ENCODE measurements at regions not wholly inside any gene's neighbourhood (a gene's known extent, or its start where the extent isn't known, plus 50 kb on each side); places are given as distances from the start of the nearest gene placed in this dataset.
"Not testable (repeated sequence)": the region's sequence is repeated elsewhere in the genome, so short reads cannot be mapped to it uniquely, and the experiment has no call there.

DNA sequence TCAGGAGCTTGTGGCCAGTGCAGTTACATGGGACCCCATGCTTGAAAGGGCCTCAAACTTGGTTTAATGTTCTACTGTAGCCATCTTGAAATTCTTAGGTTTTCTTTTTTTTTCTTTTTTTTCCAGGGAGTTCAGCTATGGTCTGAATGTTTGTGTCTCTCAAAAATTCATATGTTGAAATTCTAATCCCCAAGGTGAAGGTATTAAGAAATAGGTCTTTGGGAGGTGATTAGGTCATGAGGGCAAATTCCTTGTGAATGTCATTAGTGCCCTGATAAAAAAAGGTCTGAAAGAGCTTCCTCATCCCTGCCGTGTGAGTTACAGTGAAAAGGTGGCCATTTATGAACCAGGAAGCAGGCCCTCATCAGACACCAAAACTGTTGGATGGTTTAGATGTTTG, 324.1 kb downstream of the C12orf75 start:
- DNase-seq (ENCODE audit: low read depth in 2 of 2) = no peak
- TF ChIP-seq, protein P1, sequence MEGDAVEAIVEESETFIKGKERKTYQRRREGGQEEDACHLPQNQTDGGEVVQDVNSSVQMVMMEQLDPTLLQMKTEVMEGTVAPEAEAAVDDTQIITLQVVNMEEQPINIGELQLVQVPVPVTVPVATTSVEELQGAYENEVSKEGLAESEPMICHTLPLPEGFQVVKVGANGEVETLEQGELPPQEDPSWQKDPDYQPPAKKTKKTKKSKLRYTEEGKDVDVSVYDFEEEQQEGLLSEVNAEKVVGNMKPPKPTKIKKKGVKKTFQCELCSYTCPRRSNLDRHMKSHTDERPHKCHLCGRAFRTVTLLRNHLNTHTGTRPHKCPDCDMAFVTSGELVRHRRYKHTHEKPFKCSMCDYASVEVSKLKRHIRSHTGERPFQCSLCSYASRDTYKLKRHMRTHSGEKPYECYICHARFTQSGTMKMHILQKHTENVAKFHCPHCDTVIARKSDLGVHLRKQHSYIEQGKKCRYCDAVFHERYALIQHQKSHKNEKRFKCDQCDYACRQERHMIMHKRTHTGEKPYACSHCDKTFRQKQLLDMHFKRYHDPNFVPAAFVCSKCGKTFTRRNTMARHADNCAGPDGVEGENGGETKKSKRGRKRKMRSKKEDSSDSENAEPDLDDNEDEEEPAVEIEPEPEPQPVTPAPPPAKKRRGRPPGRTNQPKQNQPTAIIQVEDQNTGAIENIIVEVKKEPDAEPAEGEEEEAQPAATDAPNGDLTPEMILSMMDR (IDR thresholded peaks at IDR 0.05; ENCODE audit: low read depth, low read length) = no peak
- no peak overlapping the region for H3K4me3 ChIP-seq (replicated peaks in 1 of 2; ENCODE audit: low read depth in 2 of 2, low read length in 2 of 2)

DNA sequence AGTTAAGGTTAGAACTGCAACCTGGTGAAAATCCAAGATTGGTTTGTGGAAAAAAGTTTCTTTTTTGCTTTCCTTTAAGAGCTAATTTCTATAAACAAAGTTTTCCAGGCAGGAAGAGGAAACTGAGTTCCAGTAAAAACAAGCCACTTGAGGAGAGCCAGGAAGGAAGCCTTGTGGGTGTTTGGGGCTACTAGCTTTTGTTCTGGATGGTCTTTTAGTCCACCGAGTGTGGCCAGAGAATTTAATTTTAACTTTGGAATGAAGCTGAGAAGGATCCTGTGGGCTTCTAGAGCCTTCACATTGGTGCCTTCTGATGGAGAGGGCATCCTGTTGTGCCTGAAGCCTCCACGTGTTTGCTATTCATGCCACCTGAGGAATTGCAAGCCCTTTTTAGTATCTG, 327.9 kb downstream of the C12orf75 start:
- no peak for DNase-seq (ENCODE audit: low read depth in 2 of 2)
- TF ChIP-seq, protein P1 (IDR thresholded peaks at IDR 0.05; ENCODE audit: low read depth, low read length) = no peak
- no peak overlapping the region for H3K4me3 ChIP-seq (replicated peaks in 1 of 2; ENCODE audit: low read depth in 2 of 2, low read length in 2 of 2)

DNA sequence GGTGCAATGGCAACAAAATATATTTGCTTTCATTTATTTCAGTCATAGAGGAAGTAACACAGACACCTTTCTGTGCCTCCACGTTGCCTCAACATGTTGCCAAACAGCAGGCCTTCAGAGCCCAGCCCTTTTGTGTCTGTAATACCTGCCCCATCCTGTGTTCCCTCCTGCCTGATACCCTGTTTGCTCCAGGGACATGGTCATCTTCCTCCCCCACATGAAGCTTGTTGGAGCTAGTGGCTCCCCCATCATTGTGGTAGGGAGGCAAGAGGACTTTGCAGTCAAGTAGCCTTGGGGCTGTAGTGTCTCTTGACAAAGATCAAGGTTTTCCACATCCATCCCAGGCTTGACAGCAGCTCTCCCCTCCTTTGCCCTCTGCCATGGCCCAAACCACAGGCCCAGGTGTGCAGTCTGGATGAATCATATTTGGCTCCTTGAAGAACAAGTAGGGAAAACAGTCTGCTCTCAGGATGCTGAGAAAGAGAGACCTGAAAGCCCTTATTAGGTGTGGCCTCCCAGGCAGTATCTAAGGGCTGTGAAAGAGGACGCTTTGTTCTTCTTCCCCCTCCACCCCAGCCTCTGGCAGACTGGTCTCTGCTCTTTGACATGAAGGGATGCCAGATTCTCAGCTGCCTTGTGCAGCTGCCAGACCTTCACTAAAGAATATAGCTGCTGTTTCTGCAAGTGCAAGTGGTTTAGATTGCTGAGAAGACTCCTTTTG, 329.0 kb downstream of the C12orf75 start:
- DNase-seq (ENCODE audit: low read depth in 2 of 2) = peak; percentile 2 to 3
- TF ChIP-seq, protein P1 (IDR thresholded peaks at IDR 0.05; ENCODE audit: low read depth, low read length) = no peak
- no peak overlapping the region for H3K4me3 ChIP-seq (replicated peaks in 1 of 2; ENCODE audit: low read depth in 2 of 2, low read length in 2 of 2)

DNA sequence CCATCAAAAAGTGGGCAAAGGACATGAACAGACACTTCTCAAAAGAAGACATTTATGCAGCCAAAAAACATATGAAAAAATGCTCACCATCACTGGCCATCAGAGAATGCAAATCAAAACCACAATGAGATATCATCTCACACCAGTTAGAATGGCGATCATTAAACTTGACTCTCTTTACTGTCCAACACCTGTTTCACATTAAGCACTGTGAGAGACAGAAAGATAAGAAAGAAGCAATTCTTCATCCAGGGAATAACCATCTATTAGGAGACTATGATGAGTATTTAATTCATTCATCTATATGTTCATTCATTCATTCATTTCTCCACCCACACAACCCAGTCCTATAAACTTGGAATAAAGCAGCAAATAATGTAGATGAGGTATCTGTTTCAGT, 334.3 kb downstream of the C12orf75 start:
- not testable (repeated sequence) for DNase-seq (ENCODE audit: low read depth in 2 of 2); H3K4me3 ChIP-seq (replicated peaks in 1 of 2; ENCODE audit: low read depth in 2 of 2, low read length in 2 of 2)

DNA sequence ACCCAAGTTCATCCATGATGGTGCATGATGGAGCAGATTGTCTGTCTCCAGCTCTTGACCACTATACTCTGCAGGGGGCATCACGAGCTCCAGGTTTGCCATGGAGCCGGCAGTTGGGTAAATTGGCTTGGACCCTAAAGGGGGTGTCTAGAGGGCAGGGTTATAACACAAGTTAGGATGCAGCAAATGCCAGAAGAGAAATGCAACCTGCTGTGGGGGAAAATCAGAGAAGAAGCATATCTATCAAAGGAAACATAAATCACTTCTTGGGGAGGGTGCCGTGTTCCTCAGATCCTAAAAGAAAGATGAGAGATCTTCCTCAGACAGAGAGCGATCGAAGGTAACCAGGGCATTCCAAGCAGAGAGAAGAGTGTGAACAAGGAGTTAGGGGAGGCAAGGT, 334.9 kb downstream of the C12orf75 start:
- TF ChIP-seq, protein P1 (IDR thresholded peaks at IDR 0.05; ENCODE audit: low read depth, low read length) = no peak

DNA sequence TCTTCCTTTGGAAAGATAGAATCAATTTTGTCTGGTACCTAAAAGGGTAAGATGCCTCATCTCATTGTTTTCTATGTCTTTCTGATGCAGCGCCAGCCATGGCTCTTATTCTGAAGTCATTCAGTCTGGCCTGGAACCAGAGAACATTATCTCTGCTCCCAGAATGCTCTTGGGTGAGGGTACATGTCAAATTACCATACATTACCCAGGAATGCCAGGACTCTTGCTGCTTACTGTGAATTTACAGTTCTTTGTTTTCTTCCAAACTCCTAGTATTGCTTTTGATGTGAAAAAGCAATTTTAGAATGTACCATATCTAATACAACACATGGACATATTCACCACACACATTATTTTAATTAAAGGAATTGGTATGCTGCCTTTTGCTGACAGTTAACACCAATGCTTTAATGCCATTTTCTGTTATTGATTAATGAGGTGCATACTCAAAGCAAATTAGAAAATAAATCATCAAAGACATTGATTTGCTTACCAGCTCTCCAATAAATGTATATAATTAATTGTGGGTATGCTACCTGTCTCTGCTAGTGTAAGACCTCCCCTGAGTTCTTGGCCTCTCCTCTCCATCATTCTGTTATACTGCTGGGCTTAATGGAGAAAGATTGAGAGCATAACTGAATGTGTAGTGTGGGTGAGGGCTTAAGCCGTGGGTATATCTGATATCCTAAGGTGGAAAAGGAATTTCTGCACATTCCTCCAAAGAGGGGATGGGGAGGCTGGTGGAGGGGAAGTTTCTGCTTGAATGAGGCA, 337.7 kb downstream of the C12orf75 start:
- peak in 1 of 2 donors; percentile 5 for DNase-seq (ENCODE audit: low read depth in 2 of 2)
- no peak overlapping the region for H3K4me3 ChIP-seq (replicated peaks in 1 of 2; ENCODE audit: low read depth in 2 of 2, low read length in 2 of 2)
- TF ChIP-seq, protein P1 (IDR thresholded peaks at IDR 0.05; ENCODE audit: low read depth, low read length) = no peak

More for the DNA sequence above, 334.9 kb downstream of the C12orf75 start:
- no peak overlapping the region for H3K4me3 ChIP-seq (replicated peaks in 1 of 2; ENCODE audit: low read depth in 2 of 2, low read length in 2 of 2)
- DNase-seq (ENCODE audit: low read depth in 2 of 2) = no peak

DNA sequence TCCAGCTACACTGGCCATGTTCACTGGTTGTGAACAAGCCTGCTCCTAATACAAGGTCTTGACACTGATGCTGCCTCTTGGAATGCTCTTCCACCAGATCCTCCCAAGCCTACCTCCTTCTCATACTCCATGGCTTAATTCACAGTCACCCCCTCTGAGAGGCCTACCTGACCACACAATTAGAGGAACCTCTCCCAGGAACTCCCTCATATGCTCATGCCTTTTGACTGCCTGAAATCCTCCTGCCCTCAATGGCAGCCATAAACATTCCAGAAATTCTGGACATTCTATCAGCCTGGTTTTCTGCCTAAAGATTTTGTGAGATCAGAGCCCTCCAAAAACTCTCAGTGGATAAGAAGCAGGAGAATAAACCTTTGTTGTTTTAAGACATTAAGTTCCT, 340.2 kb downstream of the C12orf75 start:
- H3K4me3 ChIP-seq (replicated peaks in 1 of 2; ENCODE audit: low read depth in 2 of 2, low read length in 2 of 2) = no peak overlapping the region
- TF ChIP-seq, protein P1 (IDR thresholded peaks at IDR 0.05; ENCODE audit: low read depth, low read length) = no peak
- DNase-seq (ENCODE audit: low read depth in 2 of 2) = peak; percentile 6 to 7
